ENCODE measurements at regions not wholly inside any gene's neighbourhood (a gene's known extent, or its start where the extent isn't known, plus 50 kb on each side); places are given as distances from the start of the nearest gene placed in this dataset.

DNA sequence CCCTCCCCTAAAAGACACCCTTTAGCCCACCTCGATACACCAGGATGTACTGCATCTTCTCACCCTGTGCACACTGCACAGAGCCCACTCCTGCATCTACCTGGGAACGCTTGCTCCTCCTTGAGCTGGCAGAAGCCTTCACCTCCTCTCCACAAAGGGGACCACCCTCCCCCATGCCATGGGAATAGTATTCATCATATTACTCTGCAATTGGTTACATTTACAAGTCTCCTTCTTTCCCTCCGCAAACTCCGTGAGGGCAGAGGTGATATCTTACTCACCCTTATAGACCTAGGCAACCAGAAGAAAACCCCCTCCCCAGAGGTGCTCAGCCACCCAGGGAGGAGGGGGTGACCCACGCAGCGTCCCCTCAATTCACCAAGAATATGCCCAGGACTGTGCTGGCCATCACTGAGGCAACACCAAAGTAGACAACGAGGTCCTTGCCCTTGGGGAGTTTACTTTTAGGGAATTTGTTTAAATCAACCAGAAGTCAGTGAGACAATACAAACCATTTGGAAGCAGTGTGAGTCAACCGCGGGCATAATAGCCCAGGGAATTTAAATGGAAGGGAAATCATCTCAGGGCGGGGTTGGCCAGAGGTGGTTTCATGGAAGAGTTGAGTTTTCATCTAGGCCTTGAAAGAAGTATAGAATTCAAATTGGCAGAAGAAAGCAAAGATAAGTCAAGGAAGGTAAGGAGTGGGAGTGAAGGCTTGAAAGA is 214.5 kb downstream of the BARX2 start:
- POLR2A ChIA-PET: no interaction called here
- intact Hi-C loops (cut with micrococcal nuclease): no loop called here

DNA sequence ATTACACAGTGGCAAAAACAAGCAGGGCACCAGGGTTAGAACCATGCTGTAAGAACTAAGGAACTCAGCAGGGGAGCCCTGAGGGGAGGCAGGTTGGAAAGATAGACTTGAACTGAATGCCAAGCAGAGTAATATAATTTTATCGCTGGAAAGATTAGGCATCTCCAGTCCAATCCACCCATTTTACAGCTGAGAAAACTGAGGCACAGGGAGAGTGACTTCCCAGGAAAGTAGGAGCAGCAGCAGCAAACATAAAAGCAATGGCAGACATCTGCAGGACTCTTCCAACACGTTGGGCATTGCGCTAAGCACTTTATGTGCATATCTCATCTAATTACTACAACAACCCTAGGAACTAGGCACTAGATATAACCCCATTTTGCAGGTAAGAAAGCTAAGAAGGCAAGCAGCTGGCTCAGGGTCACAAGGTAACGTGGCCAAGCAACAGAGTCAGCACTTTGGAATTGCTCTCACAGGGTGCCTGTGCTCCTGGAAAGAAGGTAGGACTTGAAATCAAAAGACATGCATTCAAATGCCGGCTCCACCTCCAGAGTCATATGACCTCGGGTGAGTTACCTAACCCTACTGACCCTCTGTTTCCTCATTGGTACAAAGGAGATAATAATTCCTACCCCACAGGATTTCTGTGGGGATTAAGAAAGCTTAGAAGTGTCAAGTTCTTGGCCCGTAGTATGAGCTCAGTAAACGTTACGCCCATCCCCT is 215.3 kb downstream of the BARX2 start:
- TF ChIP-seq CTCF (IDR thresholded peaks at IDR 0.05; ENCODE audit: unreplicated experiment): no peak
- DNase-seq (ENCODE audit: unreplicated experiment): no peak
- Mint-ChIP-seq H3K27ac (ENCODE audit: low read depth, unreplicated experiment) (no peak overlapping the region), H3K4me1 (ENCODE audit: insufficient read depth, unreplicated experiment) (no peaks in the 10 kb centered on the region), H3K27me3 (ENCODE audit: insufficient read depth, unreplicated experiment) (no peaks in the 10 kb centered on the region), H3K4me3 (ENCODE audit: unreplicated experiment) (no peak overlapping the region), H3K36me3 (ENCODE audit: insufficient read depth, unreplicated experiment) (no peaks in the 10 kb centered on the region), H3K9me3 (ENCODE audit: unreplicated experiment) (no peaks in the 10 kb centered on the region)
- no TSS peak for BruUV-seq (replicated peaks)
- ChIA-PET POLR2A (no interaction called here), CTCF (no interaction called here)
- intact Hi-C loops (cut with micrococcal nuclease): no loop called here

More for the DNA sequence above, 214.5 kb downstream of the BARX2 start:
- Mint-ChIP-seq H3K27ac (ENCODE audit: low read depth, unreplicated experiment) (no peak overlapping the region), H3K36me3 (ENCODE audit: insufficient read depth, unreplicated experiment) (no peaks in the 10 kb centered on the region), H3K4me3 (ENCODE audit: unreplicated experiment) (no peak overlapping the region), H3K9me3 (ENCODE audit: unreplicated experiment) (no peaks in the 10 kb centered on the region), H3K27me3 (ENCODE audit: insufficient read depth, unreplicated experiment) (no peaks in the 10 kb centered on the region), H3K4me1 (ENCODE audit: insufficient read depth, unreplicated experiment) (no peaks in the 10 kb centered on the region)
- CTCF ChIA-PET: interaction anchor here (0.5 kb wide), 1 partner anchor 36 kb away, joined by 3 read pairs; no protein-coding TSS in a partner anchor
- peak; percentile 11 for DNase-seq (ENCODE audit: unreplicated experiment)
- no peak for TF ChIP-seq CTCF (IDR thresholded peaks at IDR 0.05; ENCODE audit: unreplicated experiment)
- no TSS peak for BruUV-seq (replicated peaks)

DNA sequence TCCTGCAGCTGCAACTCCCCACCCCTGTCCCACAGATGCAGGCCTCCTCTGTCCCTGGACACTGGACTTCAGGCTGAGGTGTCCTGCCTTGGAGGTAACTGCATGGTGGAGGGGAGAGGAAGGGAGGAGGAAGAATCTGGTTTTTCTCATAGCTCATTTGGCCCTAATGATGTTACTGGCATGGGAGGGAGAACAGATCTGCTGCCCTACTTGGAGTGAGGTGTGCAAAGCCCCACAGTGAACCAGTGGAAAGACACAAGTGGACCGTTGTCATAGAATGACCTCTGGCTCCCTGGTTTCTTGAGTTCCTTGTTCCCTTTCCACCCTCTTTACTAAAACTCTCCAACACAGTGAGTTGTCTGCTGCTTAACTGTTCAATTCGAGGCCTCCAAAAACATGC is 215.9 kb downstream of the BARX2 start:
- POLR2A ChIA-PET: no interaction called here
- no TSS peak for BruUV-seq (replicated peaks)
- no peaks in the 10 kb centered on the region for H3K4me1 Mint-ChIP-seq (ENCODE audit: insufficient read depth, unreplicated experiment)
- no peak for TF ChIP-seq CTCF (IDR thresholded peaks at IDR 0.05; ENCODE audit: unreplicated experiment)
- no peaks in the 10 kb centered on the region for H3K9me3 Mint-ChIP-seq (ENCODE audit: unreplicated experiment)
- H3K4me3 Mint-ChIP-seq (ENCODE audit: unreplicated experiment): no peak overlapping the region
- no peak overlapping the region for H3K27ac Mint-ChIP-seq (ENCODE audit: low read depth, unreplicated experiment)
- H3K36me3 Mint-ChIP-seq (ENCODE audit: insufficient read depth, unreplicated experiment): no peaks in the 10 kb centered on the region
- CTCF ChIA-PET: interaction anchor here (0.7 kb wide), 1 partner anchor 56 kb away, joined by 3 read pairs; no protein-coding TSS in a partner anchor
- H3K27me3 Mint-ChIP-seq (ENCODE audit: insufficient read depth, unreplicated experiment): no peaks in the 10 kb centered on the region
- intact Hi-C loops (cut with micrococcal nuclease): no loop called here
- no peak for DNase-seq (ENCODE audit: unreplicated experiment)

- DNase-seq (ENCODE audit: unreplicated experiment): no peak
- no TSS peak for BruUV-seq (replicated peaks)
- TF ChIP-seq CTCF (IDR thresholded peaks at IDR 0.05; ENCODE audit: unreplicated experiment): no peak
- H3K9me3 Mint-ChIP-seq (ENCODE audit: unreplicated experiment): no peaks in the 10 kb centered on the region
- H3K27me3 Mint-ChIP-seq (ENCODE audit: insufficient read depth, unreplicated experiment): no peaks in the 10 kb centered on the region
- intact Hi-C loops (cut with micrococcal nuclease): no loop called here
- H3K36me3 Mint-ChIP-seq (ENCODE audit: insufficient read depth, unreplicated experiment): no peaks in the 10 kb centered on the region
- CTCF ChIA-PET: interaction anchor here (0.7 kb wide), 1 partner anchor 55 kb away, joined by 3 read pairs; no protein-coding TSS in a partner anchor
- no peak overlapping the region for H3K4me3 Mint-ChIP-seq (ENCODE audit: unreplicated experiment)
- POLR2A ChIA-PET: no interaction called here
- no peak overlapping the region for H3K27ac Mint-ChIP-seq (ENCODE audit: low read depth, unreplicated experiment)
- no peaks in the 10 kb centered on the region for H3K4me1 Mint-ChIP-seq (ENCODE audit: insufficient read depth, unreplicated experiment)
Measured at GRCh38 chr11:129592191-129592590, 216.5 kb downstream of the BARX2 start.

All from MCF 10A (cell line).